ENCODE measurements at regions not wholly inside any gene's neighbourhood (a gene's known extent, or its start where the extent isn't known, plus 50 kb on each side); places are given as distances from the start of the nearest gene placed in this dataset.
"Not testable (repeated sequence)": the region's sequence is repeated elsewhere in the genome, so short reads cannot be mapped to it uniquely, and the experiment has no call there.

DNA sequence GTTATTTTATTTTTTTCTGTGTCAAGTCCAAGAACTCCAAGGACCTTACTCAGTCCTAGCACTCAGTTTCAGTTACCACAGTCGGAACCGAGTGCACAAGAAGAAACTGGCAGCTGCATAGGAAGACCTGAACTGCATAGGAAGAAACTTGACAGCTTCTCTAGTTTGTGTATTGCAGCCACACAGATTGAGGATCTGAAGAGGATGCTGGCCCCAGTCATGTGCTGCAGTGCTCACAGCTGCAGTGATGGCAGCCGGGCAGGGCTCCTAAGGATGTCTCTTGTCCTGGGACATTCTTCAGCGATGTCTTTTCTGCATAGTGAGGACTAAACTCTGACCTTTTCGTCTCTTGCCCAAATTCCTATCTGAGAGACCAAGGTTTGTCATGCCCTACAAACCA lies 261.2 kb downstream of the STIM2 start:
- Mint-ChIP-seq H3K27ac (no peak overlapping the region), H3K27me3 (peaks cover 15% of the 10 kb centered on the region), H3K4me1 (ENCODE audit: unreplicated experiment) (peaks cover 10% of the 10 kb centered on the region), H3K9me3 (no peaks in the 10 kb centered on the region), H3K36me3 (no peaks in the 10 kb centered on the region), H3K4me3 (no peak overlapping the region)
- no peak for TF ChIP-seq CTCF (conservative IDR thresholded peaks at IDR 0.05)
- no peak for DNase-seq (ENCODE audit: extremely low spot score, unreplicated experiment)

GRCh38 chr4:27123123-27123768 lies 262.6 kb downstream of the STIM2 start:
- peaks cover 15% of the 10 kb centered on the region for H3K27me3 Mint-ChIP-seq
- H3K4me3 Mint-ChIP-seq: no peak overlapping the region
- H3K4me1 Mint-ChIP-seq (ENCODE audit: unreplicated experiment): peaks cover 10% of the 10 kb centered on the region
- H3K27ac Mint-ChIP-seq: no peak overlapping the region
- H3K36me3 Mint-ChIP-seq: no peaks in the 10 kb centered on the region
- DNase-seq (ENCODE audit: extremely low spot score, unreplicated experiment): no peak
- H3K9me3 Mint-ChIP-seq: no peaks in the 10 kb centered on the region
- TF ChIP-seq CTCF (conservative IDR thresholded peaks at IDR 0.05): no peak

- H3K36me3 Mint-ChIP-seq: no peaks in the 10 kb centered on the region
- no peak overlapping the region for H3K27ac Mint-ChIP-seq
- no peak for DNase-seq (ENCODE audit: extremely low spot score, unreplicated experiment)
Measured at GRCh38 chr4:27123769-27124124, 263.1 kb downstream of the STIM2 start.

DNA sequence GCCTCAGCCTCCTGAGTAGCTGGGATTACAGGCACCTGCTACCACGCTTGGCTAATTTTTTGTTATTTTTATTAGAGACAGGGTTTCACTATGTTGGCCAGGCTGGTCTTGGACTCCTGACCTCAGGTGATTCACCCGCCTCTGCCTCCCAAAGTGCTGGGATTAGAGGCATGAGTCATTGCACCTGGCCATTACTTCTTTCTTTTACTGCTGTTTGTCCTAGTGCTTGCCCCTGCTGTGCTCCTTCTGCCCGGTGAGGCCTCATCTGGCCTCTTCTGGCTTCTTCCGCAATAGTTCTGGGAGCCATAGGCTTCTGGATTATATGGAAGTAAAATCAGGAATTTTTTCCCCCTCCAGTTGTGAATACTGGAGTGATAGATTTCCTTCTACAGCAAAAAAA lies 266.3 kb downstream of the STIM2 start:
- H3K4me3 Mint-ChIP-seq; H3K9me3 Mint-ChIP-seq; DNase-seq (ENCODE audit: extremely low spot score, unreplicated experiment); H3K4me1 Mint-ChIP-seq (ENCODE audit: unreplicated experiment); H3K27ac Mint-ChIP-seq; H3K36me3 Mint-ChIP-seq: not testable (repeated sequence)
- H3K27me3 Mint-ChIP-seq: peaks cover 16% of the 10 kb centered on the region

More at GRCh38 chr4:27123769-27124124, 263.1 kb downstream of the STIM2 start:
- Mint-ChIP-seq H3K4me3 (no peak overlapping the region), H3K27me3 (peaks cover 19% of the 10 kb centered on the region), H3K4me1 (ENCODE audit: unreplicated experiment) (peaks cover 10% of the 10 kb centered on the region), H3K9me3 (peaks cover 4% of the 10 kb centered on the region)
- no peak for TF ChIP-seq CTCF (conservative IDR thresholded peaks at IDR 0.05)

- Mint-ChIP-seq H3K9me3 (peaks cover 5% of the 10 kb centered on the region), H3K4me1 (ENCODE audit: unreplicated experiment) (peaks cover 3% of the 10 kb centered on the region), H3K27me3 (peaks cover 12% of the 10 kb centered on the region), H3K27ac (no peak overlapping the region), H3K36me3 (no peaks in the 10 kb centered on the region), H3K4me3 (no peak overlapping the region)
- no peak for TF ChIP-seq CTCF (conservative IDR thresholded peaks at IDR 0.05)
- DNase-seq (ENCODE audit: extremely low spot score, unreplicated experiment): no peak
Measured at GRCh38 chr4:27128443-27128842, 267.8 kb downstream of the STIM2 start.

DNA sequence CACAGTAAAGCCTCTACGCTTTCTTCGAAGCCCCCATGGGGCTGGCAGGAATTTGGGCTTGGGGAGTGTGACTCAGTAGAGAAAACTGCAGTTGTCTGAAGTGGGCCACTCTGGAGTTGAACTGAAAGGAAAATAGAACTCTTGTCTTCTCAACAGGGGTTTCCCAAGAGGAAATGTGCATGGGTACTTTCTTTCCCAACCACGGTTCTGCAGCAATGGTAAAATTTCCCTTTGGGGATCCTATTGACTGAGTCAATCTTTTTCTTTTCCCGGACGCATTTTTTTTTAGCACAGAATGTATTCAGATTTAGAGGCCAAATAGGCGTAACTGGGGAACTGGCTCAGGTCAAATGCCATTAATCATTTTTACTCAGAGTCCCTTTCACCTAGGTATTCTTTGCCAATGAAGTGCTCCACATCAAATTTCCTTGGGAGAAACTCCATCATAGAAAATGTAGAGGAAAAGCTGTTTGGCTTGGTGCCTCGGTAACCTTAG lies 269.3 kb downstream of the STIM2 start:
- no peak overlapping the region for H3K27ac Mint-ChIP-seq
- DNase-seq (ENCODE audit: extremely low spot score, unreplicated experiment): no peak
- no peaks in the 10 kb centered on the region for H3K36me3 Mint-ChIP-seq
- no peak overlapping the region for H3K4me3 Mint-ChIP-seq
- H3K27me3 Mint-ChIP-seq: peaks cover 9% of the 10 kb centered on the region
- TF ChIP-seq CTCF (conservative IDR thresholded peaks at IDR 0.05): no peak
- no peaks in the 10 kb centered on the region for H3K4me1 Mint-ChIP-seq (ENCODE audit: unreplicated experiment)
- peaks cover 9% of the 10 kb centered on the region for H3K9me3 Mint-ChIP-seq

Measured in type B pancreatic cell (in vitro differentiated cells).